DOHH2 (cell line): ENCODE measurements at regions not wholly inside any gene's neighbourhood (a gene's known extent, or its start where the extent isn't known, plus 50 kb on each side); places are given as distances from the start of the nearest gene placed in this dataset.

Source experiments
- H3F3A ChIP-seq: fragments of 200-600 bp; sonication (generic), shearing (Covaris generic); 2 replicates; pipeline ENCODE4 v1.6.0; 2016; ENCODE audit warnings: antibody characterized with exemption, mild to moderate bottlenecking; ENCODE audit not compliant: control insufficient read depth, insufficient read depth
- H3K27ac ChIP-seq: fragments of 200-600 bp; sonication (generic); 2 replicates; pipeline ENCODE4 v1.5.1; 2014; ENCODE audit warnings: low read depth, mild to moderate bottlenecking, low read length, moderate library complexity
- H3K27me3 ChIP-seq: fragments of 200-600 bp; sonication (generic); 2 replicates; pipeline ENCODE4 v1.6.1; 2014; ENCODE audit warnings: mild to moderate bottlenecking, low read length, mixed read lengths; ENCODE audit not compliant: control insufficient read depth
- H3K36me3 ChIP-seq: fragments of 200-600 bp; sonication (generic); 2 replicates; pipeline ENCODE4 v1.6.1; 2014; ENCODE audit warnings: mild to moderate bottlenecking, low read length, moderate library complexity, mixed read lengths; ENCODE audit not compliant: control insufficient read depth
- H3K4me1 ChIP-seq: fragments of 200-600 bp; sonication (generic); 2 replicates; pipeline ENCODE4 v1.6.1; 2014; ENCODE audit warnings: mild to moderate bottlenecking, low read length, mixed read lengths; ENCODE audit not compliant: control insufficient read depth
- H3K4me2 ChIP-seq: fragments of 200-600 bp; sonication (generic); 2 replicates; pipeline ENCODE4 v1.6.0; 2014; ENCODE audit warnings: mild to moderate bottlenecking, low read length, moderate library complexity
- H3K4me3 ChIP-seq: fragments of 200-600 bp; sonication (generic); 2 replicates; pipeline ENCODE4 v1.5.1; 2014; ENCODE audit warnings: mild to moderate bottlenecking, low read length, mixed read lengths
- H3K79me2 ChIP-seq: fragments of 200-600 bp; sonication (generic); 2 replicates; pipeline ENCODE4 v1.6.1; 2014; ENCODE audit warnings: mild to moderate bottlenecking, low read length, mixed read lengths; ENCODE audit not compliant: control insufficient read depth
- H3K9me2 ChIP-seq: fragments of 200-600 bp; sonication (generic); replicated peaks from 2 replicates; pipeline ENCODE4 v1.6.1; 2014; ENCODE audit warnings: mild to moderate bottlenecking, low read length, mixed read lengths; ENCODE audit not compliant: control insufficient read depth
- H3K9me3 ChIP-seq: fragments of 200-600 bp; sonication (generic); 2 replicates; pipeline ENCODE4 v1.6.1; 2014; ENCODE audit warnings: antibody characterized with exemption, low read length, mixed read lengths; ENCODE audit not compliant: control insufficient read depth, insufficient read depth
- H4K20me1 ChIP-seq: fragments of 200-600 bp; sonication (generic); 2 replicates; pipeline ENCODE4 v1.6.0; 2014; ENCODE audit warnings: low read depth, mild to moderate bottlenecking, antibody characterized with exemption, low read length, moderate library complexity; ENCODE audit not compliant: control insufficient read depth, insufficient read depth
- CTCF ChIP-seq: fragments of 200-600 bp; sonication (generic); IDR thresholded peaks from one replicate; pipeline ENCODE4 v1.5.1; 2014; ENCODE audit warnings: antibody characterized with exemption, mild to moderate bottlenecking, low read depth, low read length; ENCODE audit not compliant: poor library complexity, severe bottlenecking
- EZH2phosphoT487 ChIP-seq: fragments of 200-600 bp; sonication (generic); IDR thresholded peaks from 2 replicates; pipeline ENCODE4 v1.6.1; 2017; ENCODE audit warnings: borderline replicate concordance, mild to moderate bottlenecking, antibody characterized with exemption, low read length, moderate library complexity, mixed read lengths

- Histone ChIP-seq H3K4me1 (no peaks in the 10 kb centered on the region), H3K79me2 (no peaks in the 10 kb centered on the region), H3K4me2 (no peak overlapping the region)
Measured at GRCh38 chr17:72477491-72477890, 356.7 kb downstream of the SOX9 start.

GRCh38 chr17:72479113-72479512 lies 358.3 kb downstream of the SOX9 start:
- H3K27me3 ChIP-seq, result no peaks in the 10 kb centered on the region
- H3K27ac ChIP-seq, result no peak overlapping the region
- H3K4me2 ChIP-seq, result no peak overlapping the region
- no peaks in the 10 kb centered on the region for H3K36me3 ChIP-seq
- H3K4me3 ChIP-seq, result no peak overlapping the region
- H3K9me3 ChIP-seq, result no peaks in the 10 kb centered on the region
- no peaks in the 10 kb centered on the region for H3K4me1 ChIP-seq
- no peaks in the 10 kb centered on the region for H3K9me2 ChIP-seq
- no peaks in the 10 kb centered on the region for H4K20me1 ChIP-seq
- TF ChIP-seq EZH2phosphoT487 (no peak), CTCF (no peak)
- no peaks in the 10 kb centered on the region for H3K79me2 ChIP-seq
- no peaks in the 10 kb centered on the region for H3F3A ChIP-seq

More at GRCh38 chr17:72477491-72477890, 356.7 kb downstream of the SOX9 start:
- Histone ChIP-seq H3F3A (no peaks in the 10 kb centered on the region), H3K27ac (no peak overlapping the region), H3K36me3 (no peaks in the 10 kb centered on the region), H3K4me3 (no peak overlapping the region), H3K9me3 (no peaks in the 10 kb centered on the region), H3K9me2 (no peaks in the 10 kb centered on the region), H3K27me3 (no peaks in the 10 kb centered on the region), H4K20me1 (no peaks in the 10 kb centered on the region)
- TF ChIP-seq CTCF (no peak), EZH2phosphoT487 (no peak)

- H3K4me3 ChIP-seq, result no peak overlapping the region
- no peaks in the 10 kb centered on the region for H3K36me3 ChIP-seq
- no peaks in the 10 kb centered on the region for H3K4me1 ChIP-seq
- no peaks in the 10 kb centered on the region for H3K9me2 ChIP-seq
- TF ChIP-seq CTCF, result no peak
- TF ChIP-seq EZH2phosphoT487, result no peak
- H3F3A ChIP-seq, result no peaks in the 10 kb centered on the region
- no peak overlapping the region for H3K4me2 ChIP-seq
- H3K27me3 ChIP-seq, result no peaks in the 10 kb centered on the region
- H3K27ac ChIP-seq, result no peak overlapping the region
- no peaks in the 10 kb centered on the region for H4K20me1 ChIP-seq
- H3K9me3 ChIP-seq, result no peaks in the 10 kb centered on the region
- no peaks in the 10 kb centered on the region for H3K79me2 ChIP-seq
Measured at GRCh38 chr17:72481572-72481971, 360.8 kb downstream of the SOX9 start.

GRCh38 chr17:72485596-72485995 lies 364.8 kb downstream of the SOX9 start:
- no peaks in the 10 kb centered on the region for H3K9me2 ChIP-seq
- H3K4me3 ChIP-seq, result no peak overlapping the region
- no peaks in the 10 kb centered on the region for H3K79me2 ChIP-seq
- H3K27me3 ChIP-seq, result no peaks in the 10 kb centered on the region
- no peaks in the 10 kb centered on the region for H3K9me3 ChIP-seq
- H3F3A ChIP-seq, result no peaks in the 10 kb centered on the region
- TF ChIP-seq EZH2phosphoT487 (no peak), CTCF (no peak)
- no peaks in the 10 kb centered on the region for H3K36me3 ChIP-seq
- no peak overlapping the region for H3K4me2 ChIP-seq
- H3K27ac ChIP-seq, result no peak overlapping the region
- no peaks in the 10 kb centered on the region for H4K20me1 ChIP-seq
- H3K4me1 ChIP-seq, result no peaks in the 10 kb centered on the region
